ENCODE measurements at regions not wholly inside any gene's neighbourhood (a gene's known extent, or its start where the extent isn't known, plus 50 kb on each side); places are given as distances from the start of the nearest gene placed in this dataset.
"Not testable (repeated sequence)": the region's sequence is repeated elsewhere in the genome, so short reads cannot be mapped to it uniquely, and the experiment has no call there.

DNA sequence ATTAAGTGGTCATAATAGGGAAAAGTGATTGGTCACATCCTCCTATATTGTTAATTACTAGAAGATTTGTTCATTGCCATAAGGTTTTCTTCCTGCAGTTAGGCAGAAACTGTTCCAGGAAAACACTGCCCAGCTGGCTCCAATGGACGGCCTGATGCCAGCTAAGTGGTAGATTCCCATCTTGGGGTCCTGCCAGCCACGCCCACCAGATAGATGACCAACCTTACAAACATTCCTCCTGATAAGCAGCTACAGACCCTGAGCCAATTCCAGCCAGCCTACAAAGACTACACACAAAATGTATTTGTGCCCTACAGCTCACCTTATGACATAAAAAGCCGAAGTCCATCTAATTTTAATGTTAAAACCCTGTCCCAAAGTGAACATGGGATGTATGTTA lies 685.9 kb upstream of the USP15 start:
- no peak for DNase-seq (ENCODE audit: low read depth)

DNA sequence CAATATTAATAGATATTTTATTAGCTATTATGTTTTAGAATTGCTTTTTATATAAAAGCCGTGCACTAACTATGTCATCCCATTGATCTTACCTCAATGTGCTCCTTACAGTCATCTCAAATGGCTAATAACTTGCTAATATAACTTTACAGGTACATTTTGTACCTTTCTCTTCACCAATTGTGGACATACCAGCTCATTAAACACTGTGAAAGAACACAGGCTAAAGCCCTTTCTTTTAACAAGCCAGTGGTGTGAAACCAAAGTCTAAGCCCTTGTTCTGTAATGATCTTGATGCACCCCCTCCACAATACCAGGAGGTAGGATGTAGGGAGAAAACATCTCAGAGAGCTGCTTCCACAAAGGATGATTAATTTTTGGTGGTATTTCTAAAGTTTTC lies 675.3 kb upstream of the USP15 start:
- no peak for DNase-seq (ENCODE audit: low read depth)

DNA sequence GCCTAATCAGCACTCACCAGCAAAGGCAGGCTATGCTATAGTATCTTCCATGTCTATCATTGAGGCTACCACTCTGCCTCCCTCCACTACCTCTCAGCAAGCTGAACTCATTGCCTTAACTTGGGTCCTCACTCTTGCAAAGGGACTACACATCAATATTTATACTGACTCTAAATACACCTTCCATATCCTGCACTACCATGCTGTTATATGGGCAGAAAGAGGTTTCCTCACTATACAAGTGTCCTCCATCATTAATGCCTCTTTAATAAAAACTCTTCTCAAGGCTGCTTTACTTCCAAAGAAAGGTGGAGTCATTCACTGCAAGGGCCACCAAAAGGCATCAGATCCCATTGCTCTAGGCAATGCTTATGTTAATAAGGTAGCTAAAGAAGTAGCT lies 669.3 kb upstream of the USP15 start:
- not testable (repeated sequence) for DNase-seq (ENCODE audit: low read depth)

DNA sequence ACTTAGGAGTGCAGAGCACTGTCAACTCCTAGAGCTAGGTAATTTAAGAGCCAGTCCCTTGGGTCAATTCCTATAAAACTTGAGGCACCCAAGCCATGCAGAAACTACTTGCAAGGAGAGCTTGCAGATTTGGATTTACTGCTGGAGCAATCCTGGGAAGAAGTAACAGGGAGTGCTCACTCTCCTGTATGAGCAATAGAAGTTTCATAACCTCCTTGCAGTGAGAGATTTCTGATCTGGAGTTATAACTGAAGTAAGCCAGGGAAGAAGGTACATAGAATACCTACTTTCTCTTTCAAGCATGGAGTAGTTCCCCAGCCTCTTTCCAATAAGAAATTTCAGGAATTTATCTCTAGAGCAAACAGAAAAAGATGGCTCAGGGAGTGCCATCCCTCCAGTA lies 650.1 kb upstream of the USP15 start:
- no peak for DNase-seq (ENCODE audit: low read depth)

GRCh38 chr12:61629702-61630101 lies 630.5 kb upstream of the USP15 start:
- DNase-seq (ENCODE audit: low read depth): no peak

GRCh38 chr12:61646639-61647038 lies 613.6 kb upstream of the USP15 start:
- DNase-seq (ENCODE audit: low read depth): no peak

- no peak for DNase-seq (ENCODE audit: low read depth)
Observed at GRCh38 chr12:61647566-61647965, 612.6 kb upstream of the USP15 start.

- no peak for DNase-seq (ENCODE audit: low read depth)
Observed at GRCh38 chr12:61652265-61652664, 607.9 kb upstream of the USP15 start.

DNA sequence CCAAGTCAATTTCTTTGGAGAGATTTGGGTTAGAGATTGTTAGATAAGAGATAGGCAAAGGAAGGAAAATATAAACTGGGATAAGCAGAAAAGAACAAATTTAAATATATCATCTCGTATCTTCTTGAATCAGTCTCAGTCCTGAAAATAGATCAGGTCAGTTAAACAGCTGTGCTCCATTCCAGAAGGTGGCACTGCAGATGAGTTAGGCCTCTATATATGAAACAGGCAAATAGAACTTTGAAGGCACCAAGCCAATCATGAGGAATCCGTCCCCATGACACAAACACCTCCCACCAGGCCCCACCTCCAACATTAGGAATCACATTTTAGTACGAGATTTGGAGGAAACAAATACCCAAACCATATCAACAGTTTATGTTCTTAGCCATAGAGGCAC lies 605.5 kb upstream of the USP15 start:
- no peak for DNase-seq (ENCODE audit: low read depth)

- DNase-seq (ENCODE audit: low read depth): no peak
Observed at GRCh38 chr12:61655241-61655640, 605.0 kb upstream of the USP15 start.

DNA sequence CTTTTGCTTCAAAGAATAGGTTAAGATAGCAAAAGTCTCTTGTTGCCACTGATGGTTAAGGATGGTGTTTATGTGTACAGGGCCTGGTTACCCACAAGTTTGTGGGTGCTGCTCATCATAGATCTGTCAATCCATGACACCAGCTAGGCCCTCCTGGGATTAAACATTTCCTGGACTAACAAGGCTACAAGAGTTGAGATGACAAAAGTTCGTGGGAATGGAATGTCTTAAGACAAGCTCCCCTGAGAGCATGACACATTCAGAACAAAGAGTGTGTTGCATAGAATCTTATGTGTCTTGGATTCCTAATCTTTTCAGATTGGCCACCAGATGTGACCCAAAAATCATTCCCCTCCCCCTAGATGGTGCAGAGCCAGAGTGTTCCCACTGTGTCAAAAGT lies 592.5 kb upstream of the USP15 start:
- DNase-seq (ENCODE audit: low read depth): no peak

DNA sequence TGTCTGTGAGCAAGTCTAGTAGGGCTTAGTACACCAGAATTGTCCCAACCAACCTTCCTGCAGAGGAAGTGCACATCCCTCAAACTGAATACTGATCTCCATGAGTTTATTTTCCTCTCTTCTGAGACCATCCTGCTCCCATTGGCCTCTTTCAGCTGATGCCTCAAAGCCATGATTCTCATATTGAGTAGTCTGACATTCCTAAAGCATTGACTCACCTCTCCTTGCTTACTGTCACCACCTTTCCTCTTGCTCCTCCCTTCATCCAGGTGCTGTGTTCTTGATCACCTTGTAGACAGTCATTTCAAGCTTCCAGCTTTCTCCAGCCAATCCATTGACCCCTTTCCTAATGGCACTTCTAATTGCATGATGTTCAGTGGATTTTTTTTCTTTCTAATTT lies 583.7 kb upstream of the USP15 start:
- no peak for DNase-seq (ENCODE audit: low read depth)

DNA sequence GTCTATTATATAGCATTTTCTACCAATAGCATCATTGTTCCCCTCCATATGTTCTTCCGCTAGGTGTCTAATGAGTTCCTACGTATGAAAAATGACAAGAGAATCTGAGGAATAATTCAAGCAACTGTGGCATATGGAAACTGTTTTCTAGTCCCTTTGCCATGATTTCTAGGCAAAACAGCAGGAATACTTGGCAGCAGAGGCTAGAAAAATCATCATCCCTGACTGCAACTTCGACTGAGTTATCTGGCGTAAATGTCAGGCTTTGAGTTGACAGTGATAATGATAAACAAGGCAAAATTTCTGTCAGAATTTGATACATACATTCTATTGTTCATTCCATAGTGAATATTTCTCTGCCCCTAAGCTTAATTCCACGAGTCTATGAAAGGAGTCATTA lies 572.8 kb upstream of the USP15 start:
- no peak for DNase-seq (ENCODE audit: low read depth)

GRCh38 chr12:61694214-61694613 lies 566.0 kb upstream of the USP15 start:
- DNase-seq (ENCODE audit: low read depth): no peak

DNA sequence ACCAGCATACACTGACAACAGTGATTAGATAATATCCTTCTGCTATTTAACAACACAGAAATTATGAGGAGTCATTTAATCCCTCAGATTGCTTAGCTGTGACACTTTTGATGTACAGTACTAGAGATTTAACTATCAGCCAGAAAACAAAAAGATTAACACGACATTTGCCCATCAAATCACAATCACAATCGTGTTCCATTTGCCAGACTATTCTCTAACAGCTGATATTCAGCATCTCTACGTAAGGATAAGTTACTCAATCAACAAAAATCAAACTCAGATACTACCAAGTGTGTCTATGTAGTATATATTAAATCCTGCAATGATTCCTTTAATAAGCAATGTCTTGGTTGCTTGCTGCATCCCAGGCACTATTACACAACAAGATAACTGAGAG lies 558.7 kb upstream of the USP15 start:
- DNase-seq (ENCODE audit: low read depth): no peak

GRCh38 chr12:61706783-61707182 lies 553.4 kb upstream of the USP15 start:
- no peak for DNase-seq (ENCODE audit: low read depth)

DNA sequence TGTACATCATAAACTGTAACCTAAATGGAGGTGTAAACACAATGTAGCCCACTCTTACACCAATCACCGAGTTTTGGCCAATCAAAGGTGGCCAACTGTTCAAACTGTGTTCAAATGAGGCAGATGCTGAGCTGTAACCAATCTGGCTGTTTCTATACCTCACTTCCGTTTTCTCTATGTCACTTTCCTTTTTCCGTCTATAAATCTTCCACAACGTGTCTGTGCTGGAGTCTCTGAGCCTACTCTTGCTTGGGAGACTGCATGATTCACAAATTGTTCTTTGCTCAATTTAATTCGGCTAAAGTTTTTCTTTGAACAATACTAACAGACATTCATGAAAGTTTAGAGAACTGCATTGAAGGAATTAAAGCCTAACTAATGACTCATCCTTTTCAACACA lies 547.1 kb upstream of the USP15 start:
- DNase-seq (ENCODE audit: low read depth): no peak

- DNase-seq (ENCODE audit: low read depth): no peak
Observed at GRCh38 chr12:61717986-61718385, 542.2 kb upstream of the USP15 start.

GRCh38 chr12:61739925-61740324 lies 520.3 kb upstream of the USP15 start:
- no peak for DNase-seq (ENCODE audit: low read depth)

DNA sequence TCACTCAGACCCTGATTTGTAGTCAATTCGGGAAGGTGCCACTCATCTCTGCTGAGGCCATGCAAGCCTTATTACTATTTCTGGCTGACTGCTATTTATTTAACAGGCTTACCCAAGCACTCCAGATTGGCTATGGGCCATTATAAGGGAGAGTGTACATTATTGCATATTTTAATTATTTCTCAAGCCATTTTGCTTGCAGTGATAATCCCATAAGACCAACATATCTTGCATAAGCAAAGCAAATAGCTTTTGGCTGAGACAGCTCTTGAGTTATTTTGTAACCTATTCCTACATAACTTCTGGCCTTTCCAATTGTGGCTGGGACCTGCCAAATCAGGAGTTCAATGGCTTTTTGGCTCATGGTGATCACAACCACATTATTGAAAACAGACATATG lies 509.6 kb upstream of the USP15 start:
- peak; percentile 1 for DNase-seq (ENCODE audit: low read depth)

- no peak for DNase-seq (ENCODE audit: low read depth)
Observed at GRCh38 chr12:61754214-61754613, 506.0 kb upstream of the USP15 start.

DNA sequence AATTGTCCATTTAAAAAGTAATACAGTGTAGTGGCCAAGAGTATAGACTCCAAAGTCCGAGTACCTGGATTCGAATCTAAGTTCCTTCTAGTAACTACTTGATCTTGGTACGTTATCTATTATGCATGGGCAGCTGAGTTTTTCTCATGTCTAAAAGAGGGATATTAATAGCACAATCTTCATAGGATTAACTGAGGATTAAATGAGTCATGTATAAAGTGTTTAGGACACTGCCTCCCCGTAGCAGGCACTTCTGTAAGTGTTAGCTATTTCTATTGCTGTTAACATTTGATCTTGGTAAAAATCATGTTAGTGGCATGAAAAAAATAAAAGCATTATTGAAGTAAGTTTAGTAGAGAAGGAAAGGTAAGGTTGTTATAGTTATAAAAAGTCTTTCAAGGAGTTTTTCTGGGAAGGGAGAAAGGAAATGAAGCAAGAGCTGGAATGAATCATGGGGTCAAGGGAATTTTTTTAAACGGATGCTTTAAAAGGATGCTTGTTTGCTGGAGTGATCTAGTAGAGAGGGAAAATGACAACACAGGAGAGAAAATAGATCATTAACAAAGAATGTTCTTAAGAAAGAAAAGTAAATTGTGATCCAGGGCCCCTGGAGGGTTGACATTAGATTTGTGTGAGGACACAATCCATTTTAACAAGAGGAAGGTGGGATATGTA lies 502.2 kb upstream of the USP15 start:
- no peak for DNase-seq (ENCODE audit: low read depth)

DNA sequence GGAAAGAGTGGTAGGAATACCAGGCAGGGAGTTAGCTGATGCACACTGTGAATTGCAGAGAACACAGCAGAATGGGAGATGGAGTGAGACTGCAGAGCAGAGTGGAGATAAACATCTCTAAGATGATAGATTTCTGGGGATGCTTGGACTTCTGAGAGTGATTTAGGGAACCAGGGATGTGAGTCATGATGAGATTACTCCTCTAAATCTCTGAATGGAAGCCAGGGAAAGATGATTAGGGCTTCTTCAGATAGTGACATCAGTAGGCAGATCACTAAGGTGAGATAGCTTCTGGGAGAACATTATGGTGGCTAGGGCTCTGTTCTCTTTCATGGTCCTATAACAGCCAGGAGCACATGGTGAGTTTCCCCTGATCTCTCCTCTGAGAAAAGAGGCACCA lies 501.5 kb upstream of the USP15 start:
- no peak for DNase-seq (ENCODE audit: low read depth)

DNA sequence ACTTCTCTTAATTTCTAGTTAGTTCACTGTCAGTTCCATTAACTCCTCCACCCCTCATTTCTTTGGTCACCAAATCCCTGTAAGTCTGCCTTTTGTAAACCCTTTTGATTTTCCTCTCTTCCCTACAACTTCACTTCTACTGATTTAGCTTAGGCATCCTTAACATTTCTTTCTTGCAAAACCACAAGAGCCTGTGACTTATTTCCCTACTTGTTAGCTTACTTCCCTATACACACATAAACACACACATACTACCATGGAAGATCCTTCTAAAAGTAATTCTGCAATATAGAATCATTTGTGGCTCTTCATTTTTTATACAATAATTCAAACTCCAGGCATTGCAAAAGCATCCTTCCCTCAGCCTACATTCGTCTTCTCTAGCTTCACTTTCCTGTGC lies 494.3 kb upstream of the USP15 start:
- DNase-seq (ENCODE audit: low read depth): no peak

GRCh38 chr12:61780435-61780834 lies 479.8 kb upstream of the USP15 start:
- no peak for DNase-seq (ENCODE audit: low read depth)
